ENCODE measurements at regions not wholly inside any gene's neighbourhood (a gene's known extent, or its start where the extent isn't known, plus 50 kb on each side); places are given as distances from the start of the nearest gene placed in this dataset.

DNA sequence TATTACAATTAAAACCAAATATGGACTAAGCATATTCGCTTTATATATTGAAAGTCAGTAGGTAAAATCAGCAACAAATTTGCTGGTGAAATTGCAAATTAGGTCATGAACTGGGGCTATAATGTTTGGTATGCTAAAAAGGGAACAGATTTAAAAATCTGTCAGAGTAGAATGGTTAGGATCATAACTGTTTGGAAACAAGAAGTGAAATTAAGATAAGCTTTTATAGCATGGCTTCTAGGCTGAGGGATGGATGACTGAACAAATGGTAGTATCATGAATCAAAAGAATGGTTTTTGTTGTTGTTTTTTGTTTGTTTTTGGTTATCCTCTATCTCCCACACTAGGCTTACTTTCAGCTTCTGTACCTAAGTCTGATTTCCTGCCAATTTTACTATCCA lies 1090.4 kb downstream of the PCDH9 start:
- DNase-seq (ENCODE audit: low spot score in 2 of 2) = no peak
- Histone ChIP-seq H3K27ac (no peak overlapping the region), H3K27me3 (no peaks in the 10 kb centered on the region), H3K9me3 (no peaks in the 10 kb centered on the region), H3K4me3 (no peak overlapping the region), H3K36me3 (no peaks in the 10 kb centered on the region), H3K4me1 (no peaks in the 10 kb centered on the region)
- WGBS, 2 donors = 0 to 96% methylated on average over 1 of the region's 1 CpG
- TF ChIP-seq POLR2A (IDR thresholded peaks at IDR 0.05) (no peak), EP300 (IDR thresholded peaks at IDR 0.05) (no peak)
- TF ChIP-seq, protein P1, sequence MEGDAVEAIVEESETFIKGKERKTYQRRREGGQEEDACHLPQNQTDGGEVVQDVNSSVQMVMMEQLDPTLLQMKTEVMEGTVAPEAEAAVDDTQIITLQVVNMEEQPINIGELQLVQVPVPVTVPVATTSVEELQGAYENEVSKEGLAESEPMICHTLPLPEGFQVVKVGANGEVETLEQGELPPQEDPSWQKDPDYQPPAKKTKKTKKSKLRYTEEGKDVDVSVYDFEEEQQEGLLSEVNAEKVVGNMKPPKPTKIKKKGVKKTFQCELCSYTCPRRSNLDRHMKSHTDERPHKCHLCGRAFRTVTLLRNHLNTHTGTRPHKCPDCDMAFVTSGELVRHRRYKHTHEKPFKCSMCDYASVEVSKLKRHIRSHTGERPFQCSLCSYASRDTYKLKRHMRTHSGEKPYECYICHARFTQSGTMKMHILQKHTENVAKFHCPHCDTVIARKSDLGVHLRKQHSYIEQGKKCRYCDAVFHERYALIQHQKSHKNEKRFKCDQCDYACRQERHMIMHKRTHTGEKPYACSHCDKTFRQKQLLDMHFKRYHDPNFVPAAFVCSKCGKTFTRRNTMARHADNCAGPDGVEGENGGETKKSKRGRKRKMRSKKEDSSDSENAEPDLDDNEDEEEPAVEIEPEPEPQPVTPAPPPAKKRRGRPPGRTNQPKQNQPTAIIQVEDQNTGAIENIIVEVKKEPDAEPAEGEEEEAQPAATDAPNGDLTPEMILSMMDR (IDR thresholded peaks at IDR 0.05) = no peak

- no peaks in the 10 kb centered on the region for H3K27me3 ChIP-seq
- no peaks in the 10 kb centered on the region for H3K9me3 ChIP-seq
- TF ChIP-seq EP300 (IDR thresholded peaks at IDR 0.05) = no peak
- no peak for TF ChIP-seq POLR2A (IDR thresholded peaks at IDR 0.05)
- TF ChIP-seq, protein P1 (IDR thresholded peaks at IDR 0.05) = no peak
- H3K4me1 ChIP-seq = no peaks in the 10 kb centered on the region
- H3K27ac ChIP-seq = no peak overlapping the region
- no peak for DNase-seq (ENCODE audit: low spot score in 2 of 2)
- no peaks in the 10 kb centered on the region for H3K36me3 ChIP-seq
- WGBS, 2 donors = 74 to 80% methylated on average over 3 of the region's 3 CpGs
- no peak overlapping the region for H3K4me3 ChIP-seq
These were observed 1090.9 kb downstream of the PCDH9 start for GRCh38 chr13:66139250-66139649.

DNA sequence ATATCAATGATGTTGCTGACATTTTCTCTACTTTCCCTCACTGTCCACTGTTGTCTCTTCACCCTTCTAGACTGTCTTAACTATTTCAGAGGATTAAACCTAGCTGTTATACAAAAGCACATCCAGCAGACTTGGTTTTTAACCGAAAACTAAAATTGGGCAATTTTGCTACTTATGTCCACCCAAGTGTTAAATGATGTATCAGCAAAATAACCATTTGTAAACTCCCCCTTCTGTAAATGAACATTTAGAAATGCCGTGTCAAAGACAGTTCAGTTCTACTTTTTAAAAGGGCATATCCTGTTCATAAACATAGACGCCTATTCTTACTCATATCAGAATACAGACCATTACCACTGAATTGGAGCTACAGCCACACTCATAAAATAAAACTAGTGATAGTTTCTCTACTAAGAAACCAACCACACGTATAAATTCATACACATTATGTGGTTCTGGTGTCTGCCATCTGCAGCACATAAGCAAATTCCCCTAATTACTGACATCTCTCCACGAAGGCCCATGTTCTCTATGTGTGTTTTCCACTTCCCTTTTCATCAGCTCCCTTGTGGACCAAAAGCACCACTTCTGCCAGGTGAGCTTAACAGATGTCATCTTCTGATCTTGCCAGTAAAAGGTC lies 1091.8 kb downstream of the PCDH9 start:
- Histone ChIP-seq H3K36me3 (no peaks in the 10 kb centered on the region), H3K4me1 (no peaks in the 10 kb centered on the region), H3K27me3 (no peaks in the 10 kb centered on the region), H3K27ac (no peak overlapping the region), H3K9me3 (no peaks in the 10 kb centered on the region), H3K4me3 (no peak overlapping the region)
- TF ChIP-seq EP300 (IDR thresholded peaks at IDR 0.05) (no peak), POLR2A (IDR thresholded peaks at IDR 0.05) (no peak)
- TF ChIP-seq, protein P1 (IDR thresholded peaks at IDR 0.05) = no peak
- DNase-seq (ENCODE audit: low spot score in 2 of 2) = no peak
- 63 to 71% methylated on average over 5 of the region's 5 CpGs for WGBS, 2 donors

DNA sequence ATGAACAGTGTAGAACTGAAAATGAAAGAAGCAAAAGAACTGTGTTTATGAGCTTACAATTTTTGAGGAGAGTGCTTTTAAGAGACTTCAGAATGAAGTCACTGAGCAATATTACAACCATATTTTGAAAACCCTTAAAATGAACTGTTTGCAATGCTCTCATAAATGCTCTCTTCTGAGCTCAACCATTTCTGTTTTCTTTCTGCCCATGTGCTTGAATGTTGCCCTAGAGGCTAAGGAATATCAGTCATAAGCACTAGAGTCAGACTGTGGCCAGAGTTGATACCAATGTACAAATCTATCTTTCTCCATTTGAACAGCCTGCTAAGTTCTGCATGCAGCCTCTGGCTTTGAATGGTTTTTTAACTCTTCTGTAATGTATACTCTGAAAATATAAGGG lies 1092.8 kb downstream of the PCDH9 start:
- DNase-seq (ENCODE audit: low spot score in 2 of 2) = no peak
- TF ChIP-seq POLR2A (IDR thresholded peaks at IDR 0.05) = no peak
- Histone ChIP-seq H3K27me3 (no peaks in the 10 kb centered on the region), H3K9me3 (no peaks in the 10 kb centered on the region), H3K36me3 (no peaks in the 10 kb centered on the region), H3K4me3 (no peak overlapping the region), H3K27ac (no peak overlapping the region), H3K4me1 (no peaks in the 10 kb centered on the region)

DNA sequence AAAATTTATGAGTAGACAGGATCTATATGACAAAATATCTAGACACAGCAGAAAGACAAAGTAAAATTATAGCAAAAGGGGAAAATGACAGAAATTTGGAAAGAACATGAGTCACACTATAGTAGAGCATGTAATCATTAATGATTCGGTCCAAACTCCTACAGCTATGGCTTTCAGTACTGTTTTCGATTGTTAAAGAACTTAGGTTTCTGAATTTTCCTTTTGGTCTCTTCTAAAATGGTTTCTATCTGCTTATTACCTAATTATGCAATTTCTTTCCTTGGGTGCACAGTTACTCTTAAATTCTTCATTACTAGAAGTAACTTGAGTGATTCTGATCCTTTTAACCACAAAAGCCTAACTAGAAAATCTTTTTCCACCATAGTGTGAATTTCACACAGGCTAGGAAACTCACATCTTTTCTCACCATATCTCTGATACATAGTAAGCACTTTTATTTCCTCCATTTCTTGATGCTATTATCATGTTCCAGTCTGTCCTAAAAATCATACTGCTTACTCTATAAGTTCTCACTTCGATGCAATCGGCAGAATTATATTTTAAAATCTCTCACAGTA lies 1101.4 kb downstream of the PCDH9 start:
- Histone ChIP-seq H3K4me1 (no peaks in the 10 kb centered on the region), H3K27me3 (no peaks in the 10 kb centered on the region), H3K9me3 (no peaks in the 10 kb centered on the region), H3K27ac (no peak overlapping the region), H3K36me3 (no peaks in the 10 kb centered on the region), H3K4me3 (no peak overlapping the region)
- 94 to 97% methylated on average over 4 of the region's 4 CpGs for WGBS, 2 donors
- DNase-seq (ENCODE audit: low spot score in 2 of 2) = no peak
- no peak for TF ChIP-seq POLR2A (IDR thresholded peaks at IDR 0.05)
- TF ChIP-seq, protein P1 (IDR thresholded peaks at IDR 0.05) = no peak
- no peak for TF ChIP-seq EP300 (IDR thresholded peaks at IDR 0.05)
